Adrenal gland (tissue), 9 donors: ENCODE measurements at regions not wholly inside any gene's neighbourhood (a gene's known extent, or its start where the extent isn't known, plus 50 kb on each side); places are given as distances from the start of the nearest gene placed in this dataset.
"Not testable (repeated sequence)": the region's sequence is repeated elsewhere in the genome, so short reads cannot be mapped to it uniquely, and the experiment has no call there.

Source experiments
- DNase-seq, 7 donors: peaks; one replicate each; pipeline ENCODE4 v3.0.0-alpha.2; 2019 to 2020
- H3K27ac ChIP-seq, 5 donors: fragments of 200-600 bp; sonication (generic) in 4 of 5; 1 replicate in 3 of 5; 2 replicates in 2 of 5; pipeline versions ENCODE4 v1.5.1 to v1.8.0; 2016 to 2020; ENCODE audit warnings: mild to moderate bottlenecking in 1 of 5
- H3K27me3 ChIP-seq: fragments of 200-600 bp; 2 replicates; pipeline ENCODE4 v1.8.0; 2021
- H3K36me3 ChIP-seq, 2 donors: fragments of 200-600 bp; replicated peaks in 1 of 2; 1 replicate in 1 of 2; 2 replicates in 1 of 2; pipeline versions ENCODE4 v1.5.1 to v1.8.0; 2018 to 2022
- H3K4me1 ChIP-seq, 2 donors: fragments of 200-600 bp; replicated peaks in 1 of 2; 1 replicate in 1 of 2; 2 replicates in 1 of 2; pipeline versions ENCODE4 v1.5.1 to v1.8.0; 2018 to 2021
- H3K4me3 ChIP-seq, 4 donors: fragments of 200-600 bp; sonication (generic) in 3 of 4; one replicate each; pipeline ENCODE4 v1.5.1; 2016 to 2018
- H3K9me3 ChIP-seq, 3 donors: fragments of 200-600 bp; sonication (generic) in 1 of 3; replicated peaks in 1 of 3; 1 replicate in 2 of 3; 2 replicates in 1 of 3; pipeline versions ENCODE4 v1.5.1 to v1.8.0; 2016 to 2021
- CTCF ChIP-seq, 6 experiments: fragments of 450-650 bp in 4 of 6; fragments of 200-600 bp in 2 of 6; sonication (generic) in 1 of 6; IDR thresholded peaks; 1 replicate in 5 of 6; 2 replicates in 1 of 6; pipeline versions ENCODE4 v1.5.1 to v1.8.0; 2016 to 2021; ENCODE audit warnings: antibody characterized with exemption in 6 of 6, mild to moderate bottlenecking in 2 of 6, moderate library complexity in 1 of 6
- POLR2A ChIP-seq, 2 donors: fragments of 450-650 bp; IDR thresholded peaks; one replicate each; pipeline ENCODE4 v1.6.1; 2017; ENCODE audit warnings: antibody characterized with exemption in 2 of 2, mild to moderate bottlenecking in 2 of 2, moderate library complexity in 1 of 2
- WGBS, 4 donors: extraction: QIAGEN DNeasy Blood & Tissue Kit in 2 of 4; methylation state at CpG; one replicate each; pipeline versions ENCODE4 v1.1.5 to v1.1.7; 2013 to 2017; 5-methylcytosine and 5-hydroxymethylcytosine counted together
- intact Hi-C, 2 donors: fragments of 100-400 bp; cut with DNase I; formaldehyde crosslinking; loops; one replicate each; pipeline versions ENCODE4 v1.14.1 to v1.15.0; 2022 to 2023
- donor health status: healthy with polysubstance abuse.
- donor health status: Bipolar disorder and iron deficiency.
- donor health status: DM: yes; HTN: yes; CAD: no.
- donor health status: DM: no; HTN: no; CAD: no.
- donor health status: DM: no; HTN: no; CAD: no.

- H3K9me3 ChIP-seq: peaks cover 0 to 4% (median 0%) of the 10 kb centered on the region in 3 donors
- TF ChIP-seq POLR2A (IDR thresholded peaks at IDR 0.05) (no peak), CTCF (IDR thresholded peaks at IDR 0.05) (no peak)
- no peaks in the 10 kb centered on the region for H3K36me3 ChIP-seq
- no peaks in the 10 kb centered on the region for H3K27me3 ChIP-seq
- H3K4me1 ChIP-seq: no peaks in the 10 kb centered on the region
- H3K4me3 ChIP-seq: no peak overlapping the region
- intact Hi-C loops: no loop called here
- no peak for DNase-seq
- H3K27ac ChIP-seq: no peak overlapping the region
Observed at GRCh38 chr3:84680700-84681099, 278.1 kb upstream of the CADM2 start.

GRCh38 chr3:84683493-84683892 is 275.3 kb upstream of the CADM2 start:
- WGBS, 4 donors: 18 to 37% (median 20%) methylated on average over 2 of the region's 2 CpGs
- no peak overlapping the region for H3K27ac ChIP-seq

GRCh38 chr3:84685467-84685866 is 273.3 kb upstream of the CADM2 start:
- Histone ChIP-seq H3K4me3 (no peak overlapping the region), H3K27me3 (no peaks in the 10 kb centered on the region), H3K4me1 (no peaks in the 10 kb centered on the region), H3K27ac (no peak overlapping the region), H3K9me3 (peaks cover 0 to 4% (median 0%) of the 10 kb centered on the region in 3 donors), H3K36me3 (no peaks in the 10 kb centered on the region)
- 78 to 98% (median 96%) methylated on average over 3 of the region's 3 CpGs for WGBS, 4 donors
- TF ChIP-seq POLR2A (IDR thresholded peaks at IDR 0.05): no peak
- intact Hi-C loops: no loop called here
- DNase-seq: no peak

More at GRCh38 chr3:84683493-84683892, 275.3 kb upstream of the CADM2 start:
- Histone ChIP-seq H3K27me3 (no peaks in the 10 kb centered on the region), H3K9me3 (peaks cover 0 to 4% (median 0%) of the 10 kb centered on the region in 3 donors), H3K36me3 (no peaks in the 10 kb centered on the region), H3K4me1 (no peaks in the 10 kb centered on the region), H3K4me3 (no peak overlapping the region)
- no peak for DNase-seq
- intact Hi-C loops: no loop called here
- TF ChIP-seq POLR2A (IDR thresholded peaks at IDR 0.05) (no peak), CTCF (IDR thresholded peaks at IDR 0.05) (no peak)

- intact Hi-C loops: no loop called here
- Histone ChIP-seq H3K4me3 (no peak overlapping the region), H3K4me1 (no peaks in the 10 kb centered on the region), H3K27ac (no peak overlapping the region), H3K27me3 (no peaks in the 10 kb centered on the region), H3K36me3 (no peaks in the 10 kb centered on the region), H3K9me3 (no peaks in the 10 kb centered on the region)
- DNase-seq: no peak
- 40 to 65% (median 60%) methylated on average over 2 of the region's 2 CpGs for WGBS, 4 donors
- TF ChIP-seq CTCF (IDR thresholded peaks at IDR 0.05): no peak
- TF ChIP-seq POLR2A (IDR thresholded peaks at IDR 0.05): no peak
Observed at GRCh38 chr3:84692261-84692660, 266.5 kb upstream of the CADM2 start.

GRCh38 chr3:84710288-84710687 is 248.5 kb upstream of the CADM2 start:
- H3K27me3 ChIP-seq, intact Hi-C loops, H3K9me3 ChIP-seq, DNase-seq, H3K4me3 ChIP-seq, H3K4me1 ChIP-seq, H3K27ac ChIP-seq, H3K36me3 ChIP-seq: not testable (repeated sequence)
- WGBS, 4 donors: 27 to 45% (median 43%) methylated on average over 1 of the region's 1 CpG
